ENCODE measurements at regions not wholly inside any gene's neighbourhood (a gene's known extent, or its start where the extent isn't known, plus 50 kb on each side); places are given as distances from the start of the nearest gene placed in this dataset.

DNA sequence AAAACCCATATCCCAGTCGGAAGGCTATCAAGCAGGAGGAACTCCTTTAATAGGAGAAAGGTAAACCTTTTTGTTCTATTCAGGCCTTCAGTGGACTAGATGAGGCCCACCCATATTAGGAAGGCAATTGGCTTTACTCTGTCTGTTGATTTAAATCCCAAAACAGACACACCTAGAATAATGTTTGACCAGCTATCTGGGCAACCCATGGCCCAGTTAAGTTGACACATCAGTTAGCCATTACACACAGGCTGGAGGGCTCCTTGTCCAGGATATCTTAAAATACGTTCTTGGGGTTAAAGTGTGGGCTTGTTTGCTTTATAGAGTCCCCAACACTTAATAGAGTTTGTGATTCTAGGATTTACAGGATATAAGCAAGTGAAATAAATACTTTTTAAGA is 339.0 kb upstream of the PRKCQ start:
- DNase-seq: no peak

DNA sequence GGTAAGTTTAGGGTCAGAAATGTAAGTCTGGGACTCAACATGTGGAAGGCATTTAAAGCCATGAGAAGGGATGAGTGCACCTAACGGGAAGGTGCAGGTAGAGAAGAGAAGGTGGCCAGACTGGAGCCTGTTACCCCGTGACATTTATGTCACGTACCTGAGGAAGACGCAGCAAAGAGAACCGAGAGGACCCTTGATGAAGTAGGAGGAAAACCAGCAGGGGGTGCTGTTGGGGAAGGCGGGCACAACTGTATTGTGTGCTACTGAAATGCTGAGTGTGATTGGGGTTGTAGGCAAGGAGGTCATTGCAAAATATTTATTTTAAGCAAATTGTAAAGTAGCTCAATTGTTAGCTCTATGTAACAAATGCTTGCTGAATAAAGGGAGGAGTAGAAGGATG is 338.2 kb upstream of the PRKCQ start:
- no peak for DNase-seq

DNA sequence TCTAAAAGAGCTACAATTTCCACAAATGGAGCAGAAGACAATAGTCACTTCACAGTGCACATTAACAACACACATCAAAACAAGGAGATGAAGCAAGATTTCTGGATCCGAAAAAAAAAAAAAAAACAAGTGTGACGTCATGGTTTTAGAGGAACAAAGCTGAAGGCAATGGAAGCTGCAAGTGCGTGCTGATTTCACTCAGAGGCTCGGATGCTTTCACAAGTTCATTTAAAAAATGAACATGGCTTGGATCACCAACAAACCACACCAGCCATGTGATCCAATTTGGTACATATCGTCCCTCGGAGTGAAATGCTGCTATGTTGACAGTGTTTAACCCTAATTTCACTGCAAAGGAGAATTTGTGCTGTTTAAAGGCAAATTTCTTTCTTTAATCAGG is 337.0 kb upstream of the PRKCQ start:
- no peak for DNase-seq

DNA sequence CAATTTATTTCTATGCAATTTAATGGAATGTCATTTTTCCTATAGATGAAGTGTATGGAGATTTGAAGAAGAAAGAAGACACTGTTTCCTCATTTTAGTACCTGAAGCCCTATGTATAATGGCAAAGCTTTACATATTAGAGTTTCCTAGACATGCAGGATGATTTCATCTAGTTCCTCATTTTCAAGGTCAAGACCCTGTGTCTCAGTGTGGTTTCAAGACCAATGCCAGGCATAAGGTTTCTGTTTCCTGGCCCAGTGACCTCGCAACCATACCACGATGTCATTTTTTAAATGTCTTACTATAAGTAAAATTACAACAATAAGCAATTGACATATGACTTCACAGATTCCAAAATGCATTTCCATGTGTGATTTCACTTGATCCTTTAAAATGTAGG is 336.5 kb upstream of the PRKCQ start:
- no peak for DNase-seq

DNA sequence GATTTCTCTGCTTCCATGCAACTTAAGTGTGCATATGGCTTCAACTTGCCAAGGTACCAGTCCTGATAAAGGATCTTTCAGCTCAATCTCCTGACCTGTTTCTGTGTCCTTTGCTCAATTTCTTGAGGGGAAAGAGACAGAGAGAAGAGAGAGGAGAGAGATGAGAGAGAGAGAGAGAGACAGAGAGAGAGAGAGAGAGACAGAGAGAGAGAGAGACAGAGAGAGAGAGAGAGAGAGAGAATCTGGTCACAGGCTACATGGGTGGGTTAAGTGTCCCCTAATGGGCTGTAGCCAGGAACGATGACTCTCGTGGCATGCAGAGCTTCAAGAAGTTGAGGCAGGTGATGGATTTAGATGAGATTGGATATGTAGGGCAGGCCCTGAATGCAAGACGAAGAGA is 335.2 kb upstream of the PRKCQ start:
- DNase-seq: no peak

DNA sequence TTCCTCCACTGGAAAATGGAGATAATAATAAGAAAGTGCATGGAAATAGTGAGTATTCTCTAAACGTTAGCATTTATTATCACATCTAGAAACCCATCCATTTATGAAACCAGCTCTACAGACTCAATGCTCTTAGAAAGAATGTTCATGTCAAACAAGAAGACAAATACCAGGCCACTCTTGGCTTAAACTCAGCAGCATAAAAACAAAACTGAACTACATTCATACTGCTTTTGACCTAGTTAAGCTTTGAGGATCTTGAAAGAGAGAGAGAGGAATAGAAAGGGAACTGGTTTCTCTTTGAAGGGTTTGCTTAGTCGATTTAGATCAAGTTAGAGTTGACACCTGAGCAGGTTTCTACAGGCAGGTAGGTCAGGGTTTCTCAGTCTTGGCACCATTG is 332.9 kb upstream of the PRKCQ start:
- no peak for DNase-seq

DNA sequence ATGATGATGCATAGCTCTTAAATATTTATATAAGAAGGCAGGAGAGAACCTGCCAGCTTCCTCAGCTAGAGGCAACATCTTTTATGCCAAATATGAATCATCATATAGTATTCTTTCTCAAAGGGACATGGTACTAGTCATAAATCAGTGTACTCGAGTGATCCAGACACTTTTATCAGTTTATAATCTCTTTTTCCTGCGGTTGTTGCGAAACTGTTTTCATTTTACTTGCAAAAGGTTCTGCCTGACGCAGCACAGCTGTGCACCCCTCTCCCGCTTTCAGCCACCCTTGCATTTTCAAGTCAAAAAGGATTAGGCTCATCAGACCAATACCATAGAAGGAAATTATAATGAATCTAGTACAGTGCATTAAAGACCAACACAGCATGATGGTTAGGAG is 332.3 kb upstream of the PRKCQ start:
- DNase-seq: no peak

DNA sequence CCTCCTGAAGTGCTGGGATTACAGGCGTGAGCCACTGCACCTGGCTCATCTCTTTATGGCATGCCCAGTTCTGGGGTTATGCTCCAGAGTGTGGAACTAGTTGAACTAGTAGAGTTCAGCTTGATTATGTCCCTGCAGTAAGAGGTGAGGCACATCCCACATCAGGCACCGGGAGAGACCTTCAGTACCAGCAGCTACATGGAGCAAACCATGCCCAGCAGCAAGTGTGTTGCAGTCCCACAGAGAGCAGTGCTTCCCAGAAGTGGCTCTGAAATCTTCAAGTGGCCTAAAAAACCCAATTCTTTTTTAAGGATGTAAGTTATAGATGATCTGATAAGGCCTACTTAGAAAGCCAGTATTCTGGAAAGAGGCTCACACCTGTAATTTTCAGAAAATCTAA is 331.9 kb upstream of the PRKCQ start:
- DNase-seq: no peak

DNA sequence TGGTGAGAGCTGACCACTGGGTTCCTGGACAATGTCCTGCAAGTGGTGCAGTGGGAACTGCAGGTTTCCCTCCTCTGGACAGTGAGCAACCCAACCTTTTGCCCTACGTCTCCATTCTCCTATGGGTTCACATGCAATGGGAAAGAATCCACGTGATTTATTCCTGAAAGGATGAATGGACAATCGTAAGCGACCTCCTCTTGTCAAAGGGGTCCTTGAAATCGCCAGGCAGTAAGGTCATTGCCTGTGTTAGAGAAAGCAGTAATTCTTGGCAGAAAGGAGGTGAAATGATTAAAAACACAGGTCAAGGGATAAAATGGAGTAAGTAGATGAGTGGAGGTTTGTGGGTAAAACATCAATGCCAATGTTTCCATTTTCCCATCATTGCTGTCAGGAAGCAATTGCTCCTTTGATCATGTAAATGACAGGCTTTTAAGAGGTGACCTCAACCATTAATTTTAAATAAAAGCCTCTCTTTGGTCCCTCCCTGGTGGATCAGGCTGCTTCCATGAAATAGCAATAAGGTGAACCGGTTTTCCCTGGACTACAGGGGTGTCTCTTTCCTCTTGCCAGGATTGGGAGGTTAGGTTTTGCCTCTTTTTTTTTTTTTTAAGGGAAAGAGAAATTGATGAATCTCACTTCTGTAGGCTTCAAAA is 330.0 kb upstream of the PRKCQ start:
- DNase-seq: no peak

DNA sequence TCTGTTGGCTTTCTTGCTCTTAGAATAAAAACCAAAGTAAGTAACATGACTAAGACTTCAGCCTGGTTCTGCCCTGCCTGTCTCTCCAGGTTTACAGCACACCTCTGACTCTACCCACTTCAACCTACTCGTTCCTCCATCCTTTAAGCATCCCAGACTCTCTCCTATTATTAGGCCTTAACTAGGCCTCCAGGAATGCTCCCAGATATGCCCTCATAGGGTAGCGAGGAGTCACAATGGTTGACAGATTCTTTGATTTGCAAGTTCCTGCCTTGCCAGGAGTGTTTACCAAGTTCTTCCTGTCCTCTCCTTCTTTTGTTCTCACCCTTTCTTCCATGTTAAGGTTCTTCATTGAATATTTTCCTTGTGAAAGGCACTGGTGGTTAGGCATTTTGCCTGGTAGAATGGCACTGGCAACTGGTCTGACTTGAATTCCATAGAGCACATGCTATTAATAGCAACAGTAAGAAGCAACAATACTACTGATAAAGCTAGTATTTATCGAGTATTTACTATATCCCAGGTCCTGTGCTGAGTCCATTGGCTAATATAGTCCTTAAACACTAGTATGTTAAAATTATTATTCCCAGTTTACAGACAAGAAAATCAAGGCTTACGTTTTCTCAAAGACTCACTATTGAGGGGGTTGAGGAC is 327.9 kb upstream of the PRKCQ start:
- no peak for DNase-seq

DNA sequence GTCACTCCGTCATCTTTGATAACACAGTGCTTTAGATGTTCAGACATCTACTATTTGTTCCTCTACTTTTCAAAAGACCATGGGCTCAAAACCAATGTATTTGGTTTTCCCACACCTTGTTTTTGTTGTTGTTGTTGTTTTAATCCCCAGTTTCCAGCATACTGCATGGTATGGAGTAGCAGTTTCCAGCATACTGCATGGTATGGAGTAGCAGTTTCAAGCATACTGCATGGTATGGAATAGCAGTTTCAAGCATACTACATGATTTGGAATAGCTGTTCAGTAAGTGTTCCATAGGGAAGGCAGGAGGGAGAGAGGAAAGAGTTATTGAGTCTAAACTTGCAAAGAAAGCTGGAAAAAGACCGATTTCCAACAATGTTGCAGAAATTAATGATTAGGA is 314.3 kb upstream of the PRKCQ start:
- DNase-seq: no peak

DNA sequence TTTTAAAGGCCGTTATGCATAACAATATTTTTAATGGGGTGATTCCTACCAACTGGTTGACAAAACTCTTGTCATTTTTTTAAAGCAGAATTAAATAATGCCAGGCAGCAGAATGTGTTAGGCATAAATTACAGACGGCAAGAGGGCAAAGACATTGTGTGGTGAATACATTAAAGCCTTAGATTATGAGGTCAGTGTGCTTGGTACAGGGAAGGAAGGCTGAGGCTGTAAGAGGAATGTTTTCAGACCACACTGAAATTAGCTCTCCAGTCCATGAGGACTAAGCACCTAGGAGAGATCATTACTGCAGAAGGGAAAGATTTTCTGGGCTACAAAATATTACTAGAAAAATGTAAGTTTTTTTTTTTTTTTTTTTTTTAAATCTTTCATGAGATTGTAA is 312.8 kb upstream of the PRKCQ start:
- no peak for DNase-seq

DNA sequence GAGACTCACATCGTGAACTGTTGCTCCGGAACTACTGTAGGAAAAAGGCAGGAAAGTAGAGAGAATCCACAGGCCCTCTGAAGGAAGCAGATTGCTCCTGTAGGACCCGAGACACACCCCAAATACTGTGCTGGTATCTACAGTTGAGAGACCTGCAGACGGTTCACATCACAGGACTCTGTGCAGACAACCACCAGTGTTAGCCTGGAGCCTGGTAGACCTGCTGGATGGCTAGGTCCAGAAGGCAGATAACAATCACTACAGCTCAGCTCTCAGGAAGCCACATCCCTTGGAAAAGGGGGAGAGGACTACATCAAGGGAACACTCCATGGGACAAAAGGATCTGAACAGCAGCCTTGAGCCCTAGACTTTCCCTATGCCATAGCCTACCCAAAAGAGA is 311.8 kb upstream of the PRKCQ start:
- no peak for DNase-seq

DNA sequence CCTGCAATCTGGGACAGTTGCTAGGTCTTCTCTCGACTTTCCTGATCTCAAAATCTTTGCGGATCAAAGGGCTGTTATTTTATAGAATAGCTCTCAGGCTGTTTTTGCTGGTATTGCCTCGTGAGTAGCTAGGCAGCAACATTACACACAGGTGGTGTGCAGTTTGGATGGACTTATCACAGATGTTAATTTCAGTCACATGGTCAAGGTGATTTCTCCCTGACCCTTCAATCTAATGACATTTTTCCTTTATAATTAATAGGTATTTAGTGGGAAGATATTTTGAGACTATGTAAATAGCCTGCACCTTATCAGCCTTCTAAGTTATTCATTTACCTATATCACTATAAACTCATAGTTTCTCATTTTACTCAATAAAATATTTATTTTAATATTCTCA is 309.6 kb upstream of the PRKCQ start:
- DNase-seq: no peak

DNA sequence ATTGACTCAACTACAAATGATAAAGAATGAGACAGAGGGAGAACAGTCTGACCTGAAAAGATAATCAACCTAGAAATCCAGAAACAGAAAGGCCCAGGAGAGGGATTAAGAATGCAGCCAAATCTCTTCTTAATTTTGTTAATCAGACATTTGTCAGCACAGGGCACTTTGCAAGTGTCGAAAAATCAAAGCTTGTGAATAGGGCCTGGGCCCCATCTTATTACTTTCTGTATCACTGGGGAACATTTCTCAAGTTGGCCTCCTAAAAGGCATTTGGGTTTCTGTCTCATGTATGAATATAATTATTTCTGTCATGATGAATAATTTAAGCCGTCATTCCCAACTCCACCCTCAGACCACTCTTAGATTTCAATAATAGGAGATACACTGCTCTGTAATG is 308.4 kb upstream of the PRKCQ start:
- DNase-seq: no peak

DNA sequence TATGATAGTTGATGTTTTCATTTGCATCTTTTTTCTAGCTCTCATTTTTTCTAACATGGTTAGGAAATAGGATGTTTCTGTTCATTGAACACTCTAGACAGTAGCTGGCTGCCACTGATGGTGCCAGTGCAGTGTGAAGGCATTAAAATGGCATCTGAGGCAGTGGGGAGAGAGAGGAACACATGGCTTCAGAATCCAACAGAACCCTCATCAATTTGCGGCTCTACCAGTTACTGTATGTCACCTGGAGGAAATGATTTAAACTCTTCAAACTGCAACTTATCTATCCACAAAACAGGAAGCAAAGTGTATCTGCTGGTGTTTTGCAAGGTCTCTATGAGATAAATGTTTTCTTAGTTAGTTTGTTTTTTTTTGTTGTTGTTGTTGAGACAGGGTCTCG is 305.2 kb upstream of the PRKCQ start:
- no peak for DNase-seq

DNA sequence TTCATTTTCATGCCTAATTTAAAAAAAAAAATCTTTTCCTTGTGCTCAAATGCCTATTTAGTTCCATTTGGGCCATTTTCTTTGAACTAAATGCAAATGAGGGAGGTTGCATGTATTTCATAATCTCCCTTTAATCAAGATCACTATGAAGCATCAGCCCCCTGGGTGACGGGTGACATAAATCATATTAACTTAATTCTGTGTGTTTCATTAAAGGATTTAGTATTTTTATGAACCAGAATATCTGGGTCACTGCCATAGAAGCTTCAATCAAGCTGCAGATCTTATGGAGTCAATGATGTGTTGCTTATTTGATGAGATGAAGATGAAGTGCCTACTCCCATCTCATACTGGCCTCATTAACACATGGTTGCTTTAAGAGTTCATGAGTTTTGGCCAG is 301.9 kb upstream of the PRKCQ start:
- DNase-seq: no peak

DNA sequence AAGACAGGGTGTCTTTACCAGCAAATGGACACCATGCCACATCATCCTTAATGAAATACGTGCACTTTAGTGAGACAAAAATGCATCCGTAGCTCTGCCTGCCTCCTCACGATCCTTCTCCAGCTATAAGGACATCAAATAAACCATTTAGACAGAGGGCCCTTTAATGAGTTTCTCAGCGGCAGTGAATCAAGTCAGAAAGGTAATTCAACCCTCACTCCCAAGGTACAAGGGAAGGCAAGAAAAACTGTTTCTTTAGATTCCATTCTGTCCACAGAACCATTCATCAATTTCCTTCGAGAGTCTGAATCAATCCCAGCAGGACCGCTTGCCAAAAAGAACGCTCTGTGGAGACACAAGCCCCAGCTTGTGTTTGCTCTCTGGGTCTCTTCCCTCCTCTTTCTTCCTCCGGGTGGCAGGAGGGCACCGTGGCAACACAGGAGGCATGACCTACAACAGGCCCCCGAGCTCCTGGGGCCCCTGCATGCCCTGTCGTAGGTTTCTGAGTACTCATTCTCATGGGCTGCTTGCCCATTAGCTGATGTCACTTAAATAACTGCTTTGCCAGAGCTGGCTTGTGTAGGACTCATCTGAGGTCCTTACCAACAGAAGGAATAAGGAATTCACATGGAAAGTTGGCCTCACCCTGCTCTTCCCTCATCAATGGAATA is 297.8 kb upstream of the PRKCQ start:
- peak; percentile 45 for DNase-seq

DNA sequence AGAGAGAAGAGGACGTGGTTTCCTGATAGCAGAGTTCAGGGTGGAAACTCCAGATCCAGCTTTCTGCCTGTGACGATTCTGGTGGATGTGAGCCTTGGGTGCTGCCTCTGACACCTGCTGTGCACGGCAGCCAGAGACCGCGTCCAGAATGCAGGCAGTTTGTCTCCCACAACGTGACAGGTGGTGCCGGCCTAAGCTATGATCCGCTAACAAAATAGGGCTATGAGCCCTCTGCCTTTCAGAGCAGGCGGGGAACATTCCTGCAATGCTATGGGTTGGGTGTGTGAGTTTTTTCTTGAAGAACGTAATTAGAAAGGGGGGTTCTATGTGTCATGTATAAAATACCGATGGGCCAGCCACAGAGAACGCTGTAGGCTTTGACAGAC is 297.3 kb upstream of the PRKCQ start:
- peak; percentile 44 for DNase-seq

DNA sequence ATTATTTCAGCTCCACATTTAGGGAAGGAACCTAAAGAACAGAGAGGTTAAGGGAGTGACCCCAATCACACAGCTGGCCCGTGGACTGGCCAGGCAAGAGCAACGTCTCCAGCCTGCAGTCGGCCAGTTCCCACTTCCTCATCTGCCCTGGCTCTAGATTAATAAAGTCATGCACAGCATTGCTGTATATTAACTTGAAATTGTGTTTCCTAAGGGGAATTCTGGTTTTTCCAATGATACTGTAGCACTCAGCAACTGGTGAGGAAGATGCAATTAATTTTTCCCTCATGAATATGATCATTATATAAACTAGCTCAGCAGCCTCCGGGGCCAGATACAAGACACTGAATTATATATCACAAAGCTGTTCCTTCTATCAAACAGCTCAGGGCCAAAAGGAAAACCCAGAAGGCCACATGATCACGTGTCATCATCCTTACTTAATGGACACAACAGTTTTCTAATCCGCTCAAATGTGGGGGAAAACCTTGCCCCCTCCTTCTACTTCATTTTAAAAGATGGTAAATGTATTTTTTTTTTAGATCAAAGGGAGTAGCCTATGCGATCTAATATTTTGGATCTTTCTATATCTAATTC is 295.3 kb upstream of the PRKCQ start:
- DNase-seq: peak; percentile 75

DNA sequence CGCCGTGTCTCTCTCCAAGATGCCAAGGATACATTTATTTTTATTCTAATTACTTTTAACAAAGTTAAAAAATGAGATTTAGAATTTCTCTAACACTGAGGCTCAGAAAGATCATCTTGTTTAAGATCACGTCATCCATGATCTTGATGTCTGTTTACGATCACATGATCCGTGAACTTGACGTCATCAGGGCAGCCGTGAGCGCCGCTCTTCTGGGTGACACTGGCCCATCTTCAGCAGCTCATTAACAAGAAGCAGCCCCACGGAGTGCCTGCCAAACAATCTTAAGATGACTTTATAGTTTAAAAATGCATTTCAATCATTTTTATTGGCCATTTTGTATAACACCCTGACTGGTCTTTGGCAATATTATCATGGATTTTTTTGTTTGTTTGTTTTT is 291.1 kb upstream of the PRKCQ start:
- no peak for DNase-seq

DNA sequence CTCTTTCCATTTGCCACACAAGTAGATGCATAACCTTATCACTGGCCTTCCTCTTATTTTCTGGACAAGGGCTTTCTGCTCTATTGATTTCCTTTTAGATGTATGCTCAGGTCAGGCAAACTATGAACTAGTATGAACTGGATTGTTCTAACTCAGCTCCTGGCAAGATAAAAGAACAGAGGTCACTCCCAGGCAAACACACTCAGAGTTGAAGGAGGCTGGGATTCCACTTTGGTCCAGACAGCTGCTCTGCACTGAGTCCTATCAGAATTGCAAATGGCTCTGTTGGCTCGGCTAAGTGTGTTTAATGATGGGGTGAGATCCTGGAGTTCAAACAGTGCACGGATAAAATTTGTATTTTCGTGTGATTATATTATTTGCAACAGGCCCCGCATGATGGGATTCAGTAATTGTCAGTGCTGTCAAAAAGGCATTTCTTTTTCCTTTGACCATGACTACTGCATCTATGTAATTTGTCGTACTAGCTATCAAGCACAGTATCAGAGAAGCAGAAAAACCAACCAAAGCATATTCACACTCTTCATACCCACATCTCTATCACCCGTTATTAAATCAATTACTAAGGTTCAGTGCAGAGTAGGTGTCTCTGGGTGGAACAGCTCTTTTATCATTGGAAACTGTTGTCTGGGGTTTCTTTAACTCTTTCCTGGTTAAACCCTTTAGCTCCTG is 288.1 kb upstream of the PRKCQ start:
- DNase-seq: no peak

DNA sequence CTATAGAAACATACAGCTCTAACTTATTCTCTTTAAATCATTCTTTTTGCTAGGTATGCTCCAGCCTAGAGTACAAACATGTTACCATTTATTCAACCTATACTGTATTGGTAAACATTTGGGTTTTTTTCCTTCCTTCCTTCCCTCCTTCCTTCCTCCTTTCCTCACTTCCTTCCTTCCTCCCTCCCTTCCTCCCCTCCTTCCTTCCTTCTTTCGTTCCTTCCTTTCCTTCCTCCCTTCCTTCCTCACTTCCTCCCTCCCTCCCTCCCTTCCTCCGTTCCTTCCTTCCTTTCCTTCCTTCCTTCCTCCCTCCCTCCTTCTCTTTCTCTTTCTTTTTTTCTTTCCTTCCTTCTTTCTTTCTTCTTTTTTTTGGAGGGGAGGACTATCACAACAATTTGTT is 286.7 kb upstream of the PRKCQ start:
- DNase-seq: no peak

DNA sequence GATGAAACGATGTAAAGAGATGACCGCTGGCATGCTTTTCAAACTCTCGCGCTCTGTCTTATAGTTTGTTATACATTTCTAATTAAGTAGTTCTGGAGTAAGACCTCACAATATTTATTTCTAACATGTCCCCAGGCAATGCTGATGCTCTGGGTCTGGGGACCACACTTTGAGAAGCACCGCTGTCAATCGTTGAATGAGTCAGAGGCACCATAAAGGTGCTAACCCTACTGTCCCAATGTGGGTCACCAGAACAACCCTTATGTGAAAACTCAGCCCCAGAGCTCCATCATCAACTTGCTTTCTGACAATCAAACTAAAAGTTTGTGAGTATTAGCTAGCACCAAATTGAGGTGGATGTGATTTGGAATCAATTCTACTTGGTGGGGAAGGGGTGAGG is 284.1 kb upstream of the PRKCQ start:
- no peak for DNase-seq

All from left hindlimb (tissue), 1 donor.